NB4 (cell line): ENCODE measurements at regions not wholly inside any gene's neighbourhood (a gene's known extent, or its start where the extent isn't known, plus 50 kb on each side); places are given as distances from the start of the nearest gene placed in this dataset.

ENCODE experiments used
- DNase-seq: peaks from one replicate; pipeline ENCODE4 v3.0.0; 2010; ENCODE audit warnings: low read depth
- H3K4me3 ChIP-seq: one replicate; pipeline ENCODE4 v1.5.1; 2011; ENCODE audit warnings: mild to moderate bottlenecking, low read depth, low read length, moderate library complexity
- MYC ChIP-seq: IDR thresholded peaks from 2 replicates; pipeline ENCODE4 v1.6.1; 2011; ENCODE audit warnings: low read depth, low read length
- POLR2A ChIP-seq: IDR thresholded peaks from 2 replicates; pipeline ENCODE4 v1.6.1; 2011; ENCODE audit warnings: mild to moderate bottlenecking; ENCODE audit not compliant: insufficient read length; ENCODE audit errors: extremely low read depth
- TF ChIP-seq, protein P1 (sequence below): IDR thresholded peaks from one replicate; pipeline ENCODE4 v1.5.1; 2012; ENCODE audit warnings: low read depth, low read length
- TF ChIP-seq, protein P2 (sequence below): IDR thresholded peaks from 2 replicates; pipeline ENCODE4 v1.6.1; 2011; ENCODE audit warnings: low read depth, low read length

- TF ChIP-seq, protein P1, sequence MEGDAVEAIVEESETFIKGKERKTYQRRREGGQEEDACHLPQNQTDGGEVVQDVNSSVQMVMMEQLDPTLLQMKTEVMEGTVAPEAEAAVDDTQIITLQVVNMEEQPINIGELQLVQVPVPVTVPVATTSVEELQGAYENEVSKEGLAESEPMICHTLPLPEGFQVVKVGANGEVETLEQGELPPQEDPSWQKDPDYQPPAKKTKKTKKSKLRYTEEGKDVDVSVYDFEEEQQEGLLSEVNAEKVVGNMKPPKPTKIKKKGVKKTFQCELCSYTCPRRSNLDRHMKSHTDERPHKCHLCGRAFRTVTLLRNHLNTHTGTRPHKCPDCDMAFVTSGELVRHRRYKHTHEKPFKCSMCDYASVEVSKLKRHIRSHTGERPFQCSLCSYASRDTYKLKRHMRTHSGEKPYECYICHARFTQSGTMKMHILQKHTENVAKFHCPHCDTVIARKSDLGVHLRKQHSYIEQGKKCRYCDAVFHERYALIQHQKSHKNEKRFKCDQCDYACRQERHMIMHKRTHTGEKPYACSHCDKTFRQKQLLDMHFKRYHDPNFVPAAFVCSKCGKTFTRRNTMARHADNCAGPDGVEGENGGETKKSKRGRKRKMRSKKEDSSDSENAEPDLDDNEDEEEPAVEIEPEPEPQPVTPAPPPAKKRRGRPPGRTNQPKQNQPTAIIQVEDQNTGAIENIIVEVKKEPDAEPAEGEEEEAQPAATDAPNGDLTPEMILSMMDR, result no peak
- TF ChIP-seq POLR2A (no peak), MYC (no peak)
- TF ChIP-seq, protein P2, sequence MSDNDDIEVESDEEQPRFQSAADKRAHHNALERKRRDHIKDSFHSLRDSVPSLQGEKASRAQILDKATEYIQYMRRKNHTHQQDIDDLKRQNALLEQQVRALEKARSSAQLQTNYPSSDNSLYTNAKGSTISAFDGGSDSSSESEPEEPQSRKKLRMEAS, result no peak
- DNase-seq, result peak; percentile 33
- no peak overlapping the region for H3K4me3 ChIP-seq
These were observed 227.9 kb upstream of the NR2F2 start for GRCh38 chr15:96102631-96103030.

GRCh38 chr15:96106181-96106580 is 224.3 kb upstream of the NR2F2 start:
- DNase-seq, result no peak
- TF ChIP-seq POLR2A, result no peak
- TF ChIP-seq MYC, result no peak
- TF ChIP-seq, protein P2, result no peak
- TF ChIP-seq, protein P1, result no peak
- no peak overlapping the region for H3K4me3 ChIP-seq

- H3K4me3 ChIP-seq, result no peak overlapping the region
- DNase-seq, result no peak
- TF ChIP-seq, protein P1, result no peak
- TF ChIP-seq POLR2A, result no peak
- no peak for TF ChIP-seq MYC
- TF ChIP-seq, protein P2, result no peak
These were observed 223.9 kb upstream of the NR2F2 start for GRCh38 chr15:96106628-96107027.

DNA sequence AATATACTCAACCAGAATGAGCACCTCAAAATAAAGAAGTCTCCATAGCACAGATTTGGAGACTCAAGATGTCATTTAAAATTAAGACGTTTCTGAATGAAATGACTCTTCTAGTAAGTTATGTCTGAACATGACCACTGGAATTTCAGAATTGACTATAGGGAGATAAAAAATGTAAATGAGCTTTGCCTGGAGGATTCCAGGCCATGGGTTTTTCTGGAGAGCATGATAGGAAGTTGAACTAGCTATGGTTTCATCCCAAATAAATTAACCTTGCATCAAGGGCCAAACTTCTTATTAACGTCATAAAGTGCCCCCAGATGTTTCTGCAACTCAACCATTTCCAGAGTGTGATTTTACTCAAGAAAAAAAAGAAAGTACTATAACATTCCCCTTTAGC is 222.6 kb upstream of the NR2F2 start:
- H3K4me3 ChIP-seq, result no peak overlapping the region
- TF ChIP-seq, protein P2, result no peak
- no peak for TF ChIP-seq MYC
- TF ChIP-seq, protein P1, result no peak
- TF ChIP-seq POLR2A, result no peak
- no peak for DNase-seq

GRCh38 chr15:96108405-96108804 is 222.1 kb upstream of the NR2F2 start:
- no peak for TF ChIP-seq MYC
- no peak for TF ChIP-seq POLR2A
- TF ChIP-seq, protein P1, result no peak
- DNase-seq, result no peak
- H3K4me3 ChIP-seq, result no peak overlapping the region

GRCh38 chr15:96109820-96110219 is 220.7 kb upstream of the NR2F2 start:
- TF ChIP-seq POLR2A, result no peak
- TF ChIP-seq, protein P1, result no peak
- TF ChIP-seq MYC, result no peak
- TF ChIP-seq, protein P2, result no peak
- DNase-seq, result no peak
- H3K4me3 ChIP-seq, result no peak overlapping the region
